Activated CD4-positive, alpha-beta memory T cell treated with anti-CD3 and anti-CD28 coated beads, Interleukin-2, amount 10 ng/mL, durations not matched to agents 7 days and 5 days (primary cell): ENCODE measurements at regions not wholly inside any gene's neighbourhood (a gene's known extent, or its start where the extent isn't known, plus 50 kb on each side); places are given as distances from the start of the nearest gene placed in this dataset.

Experiments used
- CTCF ChIA-PET: fragments of 350-600 bp; sonication (Branson Sonifier 250); formaldehyde crosslinking; loops from one replicate; lab custom pipeline; 2021; ENCODE audit warnings: antibody characterized with exemption, inconsistent platforms; lab: Charles Lee
- POLR2A ChIA-PET: fragments of 350-600 bp; sonication (Branson Sonifier 250); formaldehyde crosslinking; loops from one replicate; lab custom pipeline; 2021; ENCODE audit warnings: antibody characterized with exemption; lab: Charles Lee
- DNase-seq: peaks from one replicate; pipeline ENCODE4 v3.0.0-alpha.2; 2020
- H3K27ac Mint-ChIP-seq: one replicate; pipeline ENCODE4 v1.8.0; 2021; ENCODE audit warnings: mild to moderate bottlenecking, mixed read lengths
- H3K27me3 Mint-ChIP-seq: one replicate; pipeline ENCODE4 v1.8.0; 2021; ENCODE audit warnings: mixed read lengths
- H3K36me3 Mint-ChIP-seq: one replicate; pipeline ENCODE4 v1.8.0; 2021; ENCODE audit warnings: low read depth, mixed read lengths
- H3K4me1 Mint-ChIP-seq: one replicate; pipeline ENCODE4 v1.8.0; 2021; ENCODE audit warnings: mixed read lengths
- H3K4me3 Mint-ChIP-seq: one replicate; pipeline ENCODE4 v1.8.0; 2021; ENCODE audit warnings: mild to moderate bottlenecking, mixed read lengths
- H3K9me3 Mint-ChIP-seq: one replicate; pipeline ENCODE4 v1.8.0; 2021; ENCODE audit warnings: mixed read lengths

- H3K27me3 Mint-ChIP-seq = peaks cover 4% of the 10 kb centered on the region
- no peaks in the 10 kb centered on the region for H3K4me1 Mint-ChIP-seq
- H3K36me3 Mint-ChIP-seq = no peaks in the 10 kb centered on the region
- no peak overlapping the region for H3K4me3 Mint-ChIP-seq
- H3K27ac Mint-ChIP-seq = no peak overlapping the region
- ChIA-PET POLR2A (no interaction called here), CTCF (no interaction called here)
- DNase-seq = no peak
- no peaks in the 10 kb centered on the region for H3K9me3 Mint-ChIP-seq
These were observed 131.3 kb downstream of the FAM43A start for GRCh38 chr3:194816748-194817591.

DNA sequence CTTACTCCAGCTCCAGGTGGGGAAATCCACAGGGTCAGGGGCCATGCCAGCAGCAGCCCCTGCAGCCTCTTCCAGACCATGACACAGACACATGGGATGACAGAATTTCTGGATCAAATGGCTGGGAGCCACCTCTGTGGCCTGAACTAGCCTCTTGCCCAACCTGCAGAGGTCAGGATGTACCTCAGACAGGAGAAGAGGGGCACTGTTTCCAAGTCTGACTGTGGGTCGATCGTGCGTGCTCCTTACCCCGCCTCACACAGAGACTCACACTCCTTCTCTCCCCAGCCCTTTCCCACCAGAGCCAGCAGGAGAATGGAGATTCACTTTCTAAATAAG, 131.9 kb downstream of the FAM43A start:
- CTCF ChIA-PET = no interaction called here
- Mint-ChIP-seq H3K9me3 (no peaks in the 10 kb centered on the region), H3K27me3 (peaks cover 4% of the 10 kb centered on the region), H3K27ac (no peak overlapping the region), H3K4me1 (no peaks in the 10 kb centered on the region), H3K4me3 (no peak overlapping the region), H3K36me3 (no peaks in the 10 kb centered on the region)
- DNase-seq = no peak
- POLR2A ChIA-PET = no interaction called here

DNA sequence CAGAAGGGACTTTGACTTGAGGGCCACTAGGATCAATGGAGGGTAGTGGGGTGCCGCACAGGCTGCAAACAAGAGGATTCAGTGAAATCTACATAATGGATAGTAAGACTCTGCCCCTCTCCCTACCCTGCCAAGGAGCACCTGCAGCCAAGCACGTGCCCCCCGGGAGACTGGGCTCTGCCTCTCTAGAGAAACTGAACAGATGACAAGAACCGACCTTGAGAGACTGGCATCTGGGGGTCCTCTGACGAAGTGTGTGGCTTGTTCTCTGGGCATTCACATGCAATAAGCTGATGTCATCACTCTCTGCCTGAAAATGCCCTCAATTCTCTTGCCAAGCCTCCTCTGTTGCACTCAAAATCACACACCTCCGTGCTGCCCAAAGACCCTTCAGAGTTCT, 132.3 kb downstream of the FAM43A start:
- Mint-ChIP-seq H3K36me3 (no peaks in the 10 kb centered on the region), H3K27ac (no peak overlapping the region), H3K9me3 (no peaks in the 10 kb centered on the region), H3K27me3 (peaks cover 4% of the 10 kb centered on the region), H3K4me3 (no peak overlapping the region), H3K4me1 (no peaks in the 10 kb centered on the region)
- ChIA-PET CTCF (no interaction called here), POLR2A (no interaction called here)
- no peak for DNase-seq

- ChIA-PET POLR2A (no interaction called here), CTCF (no interaction called here)
- Mint-ChIP-seq H3K27me3 (peaks cover 5% of the 10 kb centered on the region), H3K4me1 (no peaks in the 10 kb centered on the region), H3K9me3 (no peaks in the 10 kb centered on the region), H3K27ac (no peak overlapping the region), H3K36me3 (no peaks in the 10 kb centered on the region), H3K4me3 (no peak overlapping the region)
- no peak for DNase-seq
These were observed 138.4 kb downstream of the FAM43A start for GRCh38 chr3:194824100-194824499.

- CTCF ChIA-PET = no interaction called here
- DNase-seq = no peak
- POLR2A ChIA-PET = no interaction called here
- Mint-ChIP-seq H3K9me3 (no peaks in the 10 kb centered on the region), H3K4me1 (no peaks in the 10 kb centered on the region), H3K27ac (no peak overlapping the region), H3K27me3 (peaks cover 5% of the 10 kb centered on the region), H3K4me3 (no peak overlapping the region), H3K36me3 (no peaks in the 10 kb centered on the region)
These were observed 139.0 kb downstream of the FAM43A start for GRCh38 chr3:194824701-194825111.

DNA sequence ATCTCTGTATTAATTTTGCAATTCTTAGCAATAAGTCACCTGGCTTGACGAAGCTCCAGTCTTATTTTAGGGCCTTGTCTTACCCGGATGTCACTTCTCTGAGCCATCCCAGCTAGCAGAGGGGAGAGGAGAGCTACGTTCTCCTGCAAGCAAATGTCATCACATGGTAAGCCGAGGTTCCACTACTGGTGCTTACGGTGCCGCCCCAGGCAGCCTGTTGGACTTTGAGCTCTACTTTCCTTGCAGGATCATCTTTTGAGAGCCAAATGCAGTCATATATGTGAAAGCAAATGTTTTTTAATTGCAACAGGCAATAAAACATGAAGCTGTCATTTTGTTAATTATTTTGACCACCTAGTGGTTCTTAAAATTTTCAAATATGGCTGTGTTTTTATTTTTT, 140.9 kb downstream of the FAM43A start:
- CTCF ChIA-PET = no interaction called here
- Mint-ChIP-seq H3K27me3 (peaks cover 5% of the 10 kb centered on the region), H3K4me3 (no peak overlapping the region), H3K27ac (no peak overlapping the region), H3K4me1 (no peaks in the 10 kb centered on the region), H3K36me3 (no peaks in the 10 kb centered on the region), H3K9me3 (no peaks in the 10 kb centered on the region)
- POLR2A ChIA-PET = no interaction called here
- DNase-seq = no peak

- Mint-ChIP-seq H3K4me1 (no peaks in the 10 kb centered on the region), H3K27ac (no peak overlapping the region), H3K9me3 (no peaks in the 10 kb centered on the region), H3K4me3 (no peak overlapping the region), H3K27me3 (peaks cover 5% of the 10 kb centered on the region), H3K36me3 (no peaks in the 10 kb centered on the region)
- ChIA-PET CTCF (no interaction called here), POLR2A (no interaction called here)
- no peak for DNase-seq
These were observed 141.8 kb downstream of the FAM43A start for GRCh38 chr3:194827486-194827885.

DNA sequence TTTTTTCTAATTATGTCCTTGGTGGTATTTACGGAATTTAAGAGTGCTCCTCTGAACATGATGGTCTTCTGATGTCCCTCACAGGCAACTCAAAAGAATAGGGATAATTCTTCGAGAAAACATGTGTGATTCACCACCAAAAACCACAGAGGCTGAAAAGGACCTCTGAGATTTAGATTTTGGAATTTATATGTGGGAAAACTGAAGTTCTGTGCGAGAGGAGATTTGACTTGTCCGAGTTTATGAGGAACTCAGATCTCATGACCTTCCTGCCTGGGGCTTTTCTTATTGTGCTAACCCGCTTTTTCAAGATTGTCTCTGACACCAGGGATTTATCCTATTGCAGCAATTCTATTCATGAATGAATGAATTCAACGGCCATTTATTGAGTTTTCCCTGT, 142.4 kb downstream of the FAM43A start:
- POLR2A ChIA-PET = no interaction called here
- Mint-ChIP-seq H3K4me3 (no peak overlapping the region), H3K36me3 (no peaks in the 10 kb centered on the region), H3K27ac (no peak overlapping the region), H3K9me3 (no peaks in the 10 kb centered on the region), H3K27me3 (peaks cover 5% of the 10 kb centered on the region), H3K4me1 (no peaks in the 10 kb centered on the region)
- CTCF ChIA-PET = no interaction called here
- DNase-seq = no peak

- no peaks in the 10 kb centered on the region for H3K36me3 Mint-ChIP-seq
- H3K27ac Mint-ChIP-seq = no peak overlapping the region
- H3K9me3 Mint-ChIP-seq = no peaks in the 10 kb centered on the region
- POLR2A ChIA-PET = no interaction called here
- no peak overlapping the region for H3K4me3 Mint-ChIP-seq
- DNase-seq = no peak
- CTCF ChIA-PET = no interaction called here
- no peaks in the 10 kb centered on the region for H3K4me1 Mint-ChIP-seq
- H3K27me3 Mint-ChIP-seq = peaks cover 4% of the 10 kb centered on the region
These were observed 143.2 kb downstream of the FAM43A start for GRCh38 chr3:194828926-194829325.

DNA sequence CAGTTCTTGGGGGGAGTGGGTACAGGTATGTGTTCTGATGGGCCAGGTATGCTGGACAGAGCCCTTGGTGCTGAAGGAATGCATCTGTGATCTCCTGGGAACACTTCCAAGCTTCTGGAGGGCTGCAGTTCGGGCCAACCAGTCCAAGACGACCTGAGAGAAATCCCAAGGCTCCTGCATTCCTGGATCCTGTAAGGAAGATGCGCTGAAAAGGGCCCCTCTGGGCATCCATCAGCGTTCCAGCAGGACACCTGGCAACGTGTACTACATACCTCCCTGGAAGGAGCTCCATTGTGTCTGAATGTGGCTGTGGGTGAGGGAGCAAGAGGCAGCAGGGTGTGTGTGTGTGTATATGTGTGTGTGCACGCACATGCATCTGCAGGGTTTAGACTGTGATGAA, 144.7 kb downstream of the FAM43A start:
- ChIA-PET CTCF (no interaction called here), POLR2A (no interaction called here)
- no peak overlapping the region for H3K4me3 Mint-ChIP-seq

DNA sequence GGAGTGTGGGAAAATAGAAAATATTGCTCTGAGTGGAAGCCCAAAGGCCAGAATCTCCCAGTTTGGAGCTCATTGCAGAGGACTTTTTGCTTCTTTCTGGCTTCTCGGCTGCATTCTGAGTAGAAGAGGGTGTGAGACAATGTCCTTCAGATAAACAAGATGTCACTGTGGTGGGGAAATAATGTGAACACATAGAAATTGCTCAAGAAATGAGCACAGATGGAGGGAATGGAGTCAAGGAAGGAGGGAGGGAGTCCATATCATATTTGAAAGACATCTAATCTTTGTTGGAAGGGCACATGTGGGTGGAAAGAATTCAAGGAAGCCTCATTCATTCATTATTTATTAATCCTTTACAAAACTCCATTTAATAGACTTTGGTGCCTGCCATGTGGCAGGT, 145.3 kb downstream of the FAM43A start:
- CTCF ChIA-PET = no interaction called here
- no peaks in the 10 kb centered on the region for H3K9me3 Mint-ChIP-seq
- H3K27me3 Mint-ChIP-seq = peaks cover 4% of the 10 kb centered on the region
- H3K4me1 Mint-ChIP-seq = no peaks in the 10 kb centered on the region
- no peak for DNase-seq
- POLR2A ChIA-PET = no interaction called here
- H3K4me3 Mint-ChIP-seq = no peak overlapping the region
- no peaks in the 10 kb centered on the region for H3K36me3 Mint-ChIP-seq
- no peak overlapping the region for H3K27ac Mint-ChIP-seq

More for the DNA sequence above, 144.7 kb downstream of the FAM43A start:
- Mint-ChIP-seq H3K27ac (no peak overlapping the region), H3K36me3 (no peaks in the 10 kb centered on the region), H3K4me1 (no peaks in the 10 kb centered on the region), H3K27me3 (peaks cover 4% of the 10 kb centered on the region), H3K9me3 (no peaks in the 10 kb centered on the region)
- no peak for DNase-seq

- POLR2A ChIA-PET = no interaction called here
- CTCF ChIA-PET = no interaction called here
- Mint-ChIP-seq H3K27ac (no peak overlapping the region), H3K4me1 (no peaks in the 10 kb centered on the region), H3K27me3 (peaks cover 4% of the 10 kb centered on the region), H3K9me3 (no peaks in the 10 kb centered on the region), H3K4me3 (no peak overlapping the region), H3K36me3 (no peaks in the 10 kb centered on the region)
- DNase-seq = no peak
These were observed 146.8 kb downstream of the FAM43A start for GRCh38 chr3:194832346-194833104.

- Mint-ChIP-seq H3K4me3 (no peak overlapping the region), H3K27ac (no peak overlapping the region), H3K9me3 (no peaks in the 10 kb centered on the region), H3K27me3 (peaks cover 2% of the 10 kb centered on the region), H3K36me3 (no peaks in the 10 kb centered on the region), H3K4me1 (no peaks in the 10 kb centered on the region)
- ChIA-PET CTCF (no interaction called here), POLR2A (no interaction called here)
- no peak for DNase-seq
These were observed 147.6 kb downstream of the FAM43A start for GRCh38 chr3:194833114-194833910.
